ENCODE measurements at regions not wholly inside any gene's neighbourhood (a gene's known extent, or its start where the extent isn't known, plus 50 kb on each side); places are given as distances from the start of the nearest gene placed in this dataset.
"Not testable (repeated sequence)": the region's sequence is repeated elsewhere in the genome, so short reads cannot be mapped to it uniquely, and the experiment has no call there.

- H3K4me2 ChIP-seq (ENCODE audit: unreplicated experiment); H3K4me3 ChIP-seq; H3K4me1 ChIP-seq (ENCODE audit: insufficient read depth); H3K27me3 ChIP-seq (replicated peaks; ENCODE audit: insufficient read depth); DNase-seq; H4K20me1 ChIP-seq (ENCODE audit: insufficient read depth); H3K9ac ChIP-seq; H3K9me3 ChIP-seq (ENCODE audit: low read depth); H3F3A ChIP-seq (ENCODE audit: insufficient read depth); H3K27ac ChIP-seq; H3K79me2 ChIP-seq (ENCODE audit: insufficient read depth); H2AFZ ChIP-seq; H3K36me3 ChIP-seq (ENCODE audit: low read depth); in situ Hi-C loops (cut with MboI); H3K9me2 ChIP-seq (ENCODE audit: insufficient read depth): not testable (repeated sequence)
- WGBS, 2 experiments (ENCODE audit: low coverage in 1 of 2, low lambda C conversion rate in 2 of 2, missing lambda C conversion rate in 2 of 2) = 63 to 77% methylated on average over 2 to 3 of the region's 3 CpGs
These were observed 142.6 kb downstream of the FAM72B start for GRCh38 chr1:121041497-121041896.

- H3K9ac ChIP-seq; H3K4me3 ChIP-seq; H3K36me3 ChIP-seq (ENCODE audit: low read depth); H3K9me2 ChIP-seq (ENCODE audit: insufficient read depth); H3K4me1 ChIP-seq (ENCODE audit: insufficient read depth); DNase-seq; H4K20me1 ChIP-seq (ENCODE audit: insufficient read depth); H3K27me3 ChIP-seq (replicated peaks; ENCODE audit: insufficient read depth); H3K27ac ChIP-seq; H3F3A ChIP-seq (ENCODE audit: insufficient read depth); H2AFZ ChIP-seq; H3K79me2 ChIP-seq (ENCODE audit: insufficient read depth); H3K4me2 ChIP-seq (ENCODE audit: unreplicated experiment); H3K9me3 ChIP-seq (ENCODE audit: low read depth); in situ Hi-C loops (cut with MboI): not testable (repeated sequence)
- 17 to 44% methylated on average over 2 of the region's 2 CpGs for WGBS, 2 experiments (ENCODE audit: low coverage in 1 of 2, low lambda C conversion rate in 2 of 2, missing lambda C conversion rate in 2 of 2)
These were observed 141.3 kb downstream of the FAM72B start for GRCh38 chr1:121042882-121043281.

GRCh38 chr1:121048293-121048752 lies 135.8 kb downstream of the FAM72B start:
- H3K9ac ChIP-seq; H4K20me1 ChIP-seq (ENCODE audit: insufficient read depth); H3K27me3 ChIP-seq (replicated peaks; ENCODE audit: insufficient read depth); H3F3A ChIP-seq (ENCODE audit: insufficient read depth); H3K4me2 ChIP-seq (ENCODE audit: unreplicated experiment); H3K4me1 ChIP-seq (ENCODE audit: insufficient read depth); H3K36me3 ChIP-seq (ENCODE audit: low read depth); H3K9me2 ChIP-seq (ENCODE audit: insufficient read depth); H3K79me2 ChIP-seq (ENCODE audit: insufficient read depth); in situ Hi-C loops (cut with MboI); H3K9me3 ChIP-seq (ENCODE audit: low read depth); H3K4me3 ChIP-seq; H3K27ac ChIP-seq; DNase-seq; H2AFZ ChIP-seq: not testable (repeated sequence)
- 2 to 5% methylated on average over 15 to 18 of the region's 21 CpGs for WGBS, 2 experiments (ENCODE audit: low coverage in 1 of 2, low lambda C conversion rate in 2 of 2, missing lambda C conversion rate in 2 of 2)

- in situ Hi-C loops (cut with MboI) = not testable (repeated sequence)
These were observed 135.2 kb downstream of the FAM72B start for GRCh38 chr1:121048769-121049443.

GRCh38 chr1:121050097-121050496 lies 134.0 kb downstream of the FAM72B start:
- H3K9ac ChIP-seq; H3K27me3 ChIP-seq (replicated peaks; ENCODE audit: insufficient read depth); H3K9me3 ChIP-seq (ENCODE audit: low read depth); H3F3A ChIP-seq (ENCODE audit: insufficient read depth); H4K20me1 ChIP-seq (ENCODE audit: insufficient read depth); H3K4me3 ChIP-seq; H3K4me2 ChIP-seq (ENCODE audit: unreplicated experiment); H2AFZ ChIP-seq; H3K9me2 ChIP-seq (ENCODE audit: insufficient read depth); H3K36me3 ChIP-seq (ENCODE audit: low read depth); H3K79me2 ChIP-seq (ENCODE audit: insufficient read depth); H3K27ac ChIP-seq; in situ Hi-C loops (cut with MboI); H3K4me1 ChIP-seq (ENCODE audit: insufficient read depth); DNase-seq: not testable (repeated sequence)
- WGBS, 2 experiments (ENCODE audit: low coverage in 1 of 2, low lambda C conversion rate in 2 of 2, missing lambda C conversion rate in 2 of 2) = 45 to 58% methylated on average over 5 of the region's 5 CpGs

More at GRCh38 chr1:121048769-121049443, 135.2 kb downstream of the FAM72B start:
- not testable (repeated sequence) for H3K27me3 ChIP-seq (replicated peaks; ENCODE audit: insufficient read depth); H3F3A ChIP-seq (ENCODE audit: insufficient read depth); H3K9me2 ChIP-seq (ENCODE audit: insufficient read depth); H3K36me3 ChIP-seq (ENCODE audit: low read depth); H3K4me1 ChIP-seq (ENCODE audit: insufficient read depth); DNase-seq; H4K20me1 ChIP-seq (ENCODE audit: insufficient read depth); H2AFZ ChIP-seq; H3K4me2 ChIP-seq (ENCODE audit: unreplicated experiment); H3K27ac ChIP-seq; H3K9me3 ChIP-seq (ENCODE audit: low read depth); H3K79me2 ChIP-seq (ENCODE audit: insufficient read depth); H3K9ac ChIP-seq; H3K4me3 ChIP-seq
- 27 to 37% methylated on average over 7 to 8 of the region's 13 CpGs for WGBS, 2 experiments (ENCODE audit: low coverage in 1 of 2, low lambda C conversion rate in 2 of 2, missing lambda C conversion rate in 2 of 2)

- H3K27ac ChIP-seq; H3K4me1 ChIP-seq (ENCODE audit: insufficient read depth); H3K36me3 ChIP-seq (ENCODE audit: low read depth); H3K9me3 ChIP-seq (ENCODE audit: low read depth); H3K79me2 ChIP-seq (ENCODE audit: insufficient read depth); H3F3A ChIP-seq (ENCODE audit: insufficient read depth); H3K4me3 ChIP-seq; H3K27me3 ChIP-seq (replicated peaks; ENCODE audit: insufficient read depth); H3K9ac ChIP-seq; H3K4me2 ChIP-seq (ENCODE audit: unreplicated experiment); in situ Hi-C loops (cut with MboI); H2AFZ ChIP-seq; H3K9me2 ChIP-seq (ENCODE audit: insufficient read depth); H4K20me1 ChIP-seq (ENCODE audit: insufficient read depth); DNase-seq: not testable (repeated sequence)
- WGBS, 2 experiments (ENCODE audit: low coverage in 1 of 2, low lambda C conversion rate in 2 of 2, missing lambda C conversion rate in 2 of 2) = 6 to 8% methylated on average over 22 of the region's 40 CpGs
These were observed 132.9 kb downstream of the FAM72B start for GRCh38 chr1:121051161-121051790.

- H3K79me2 ChIP-seq (ENCODE audit: insufficient read depth); H3K4me1 ChIP-seq (ENCODE audit: insufficient read depth); H3K4me2 ChIP-seq (ENCODE audit: unreplicated experiment); H3F3A ChIP-seq (ENCODE audit: insufficient read depth); H3K4me3 ChIP-seq; H3K9ac ChIP-seq; H4K20me1 ChIP-seq (ENCODE audit: insufficient read depth); H3K9me2 ChIP-seq (ENCODE audit: insufficient read depth); H2AFZ ChIP-seq; H3K36me3 ChIP-seq (ENCODE audit: low read depth); in situ Hi-C loops (cut with MboI); H3K27ac ChIP-seq; DNase-seq; H3K27me3 ChIP-seq (replicated peaks; ENCODE audit: insufficient read depth); H3K9me3 ChIP-seq (ENCODE audit: low read depth): not testable (repeated sequence)
- 7 to 9% methylated on average over 22 to 24 of the region's 34 CpGs for WGBS, 2 experiments (ENCODE audit: low coverage in 1 of 2, low lambda C conversion rate in 2 of 2, missing lambda C conversion rate in 2 of 2)
These were observed 132.0 kb downstream of the FAM72B start for GRCh38 chr1:121052081-121052660.
